ENCODE measurements at regions not wholly inside any gene's neighbourhood (a gene's known extent, or its start where the extent isn't known, plus 50 kb on each side); places are given as distances from the start of the nearest gene placed in this dataset.
"Not testable (repeated sequence)": the region's sequence is repeated elsewhere in the genome, so short reads cannot be mapped to it uniquely, and the experiment has no call there.

DNA sequence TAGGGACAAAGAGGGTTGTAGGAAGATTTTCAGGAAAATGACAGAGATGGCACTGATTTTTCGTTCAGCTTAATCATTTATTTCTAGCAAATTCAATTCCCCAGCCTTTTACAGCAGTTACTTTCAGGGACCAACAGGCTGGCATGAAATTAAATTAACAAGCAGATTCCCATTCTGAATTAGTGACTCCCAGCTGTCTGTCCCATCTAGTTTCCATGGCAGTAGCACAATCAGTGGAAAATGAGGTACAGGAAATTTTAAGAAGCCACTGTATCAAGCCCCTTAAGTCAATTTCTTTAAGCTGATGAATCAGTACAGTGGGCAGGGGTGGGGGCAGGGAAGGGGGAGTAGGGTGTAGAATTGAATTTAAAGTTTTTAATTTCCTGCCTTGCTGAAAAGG, 121.1 kb upstream of the TEX13C start:
- intact Hi-C loops (cut with micrococcal nuclease): no loop called here

DNA sequence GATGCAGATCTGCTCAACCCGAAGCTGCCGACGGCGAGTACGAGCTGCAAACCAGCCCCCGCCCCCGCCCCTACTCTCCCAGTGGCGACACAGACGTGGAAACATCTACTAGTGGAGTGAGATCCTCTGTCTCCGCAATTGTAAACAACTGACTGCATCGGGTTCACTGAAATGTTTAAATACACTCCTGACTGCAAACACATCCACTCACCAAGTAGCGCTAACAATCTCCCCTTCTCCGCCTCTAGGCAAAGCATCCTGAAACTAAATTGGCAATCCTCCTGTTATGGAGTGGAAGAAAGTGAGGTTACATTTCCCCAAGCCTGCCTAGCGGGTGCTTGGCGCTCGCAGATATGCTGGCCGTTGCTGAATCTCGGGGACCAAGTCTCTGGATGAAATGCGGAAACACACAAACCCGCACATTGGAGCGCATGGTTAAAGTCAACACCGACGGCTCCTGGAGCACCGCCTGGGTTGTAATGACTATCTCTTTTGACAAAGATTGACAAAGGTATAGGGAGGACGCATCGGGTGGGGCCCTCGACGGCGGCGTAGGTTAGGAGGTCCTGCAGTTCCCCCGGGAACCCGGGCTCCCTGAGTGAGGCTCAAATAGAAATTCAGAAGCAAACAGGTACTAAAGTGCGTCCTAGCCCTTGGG, 117.0 kb upstream of the TEX13C start:
- intact Hi-C loops (cut with micrococcal nuclease): loop anchor here (10.0 kb wide), 1 partner anchor 818 kb away; no protein-coding TSS in a partner anchor

DNA sequence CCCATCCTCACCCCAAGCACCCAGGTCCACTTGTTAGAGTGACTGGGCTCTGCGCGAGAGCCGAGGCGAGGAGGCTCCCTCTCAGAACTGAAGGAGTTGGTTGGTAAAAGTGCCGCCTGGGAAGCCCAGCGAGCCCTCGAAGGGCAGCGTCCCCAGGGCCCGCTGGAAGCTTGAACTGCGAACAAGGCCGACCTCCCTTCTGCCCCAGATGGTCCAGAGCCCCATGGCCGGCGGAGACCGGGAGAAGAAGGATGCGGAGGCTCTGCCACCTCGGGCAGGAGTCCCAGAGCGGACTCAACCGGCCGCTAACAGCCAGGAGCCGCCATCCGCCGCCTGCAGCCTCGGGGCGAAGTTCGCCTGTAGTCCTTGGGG, 116.3 kb upstream of the TEX13C start:
- intact Hi-C loops (cut with micrococcal nuclease): loop anchor here (10.0 kb wide), 1 partner anchor 819 kb away; no protein-coding TSS in a partner anchor

DNA sequence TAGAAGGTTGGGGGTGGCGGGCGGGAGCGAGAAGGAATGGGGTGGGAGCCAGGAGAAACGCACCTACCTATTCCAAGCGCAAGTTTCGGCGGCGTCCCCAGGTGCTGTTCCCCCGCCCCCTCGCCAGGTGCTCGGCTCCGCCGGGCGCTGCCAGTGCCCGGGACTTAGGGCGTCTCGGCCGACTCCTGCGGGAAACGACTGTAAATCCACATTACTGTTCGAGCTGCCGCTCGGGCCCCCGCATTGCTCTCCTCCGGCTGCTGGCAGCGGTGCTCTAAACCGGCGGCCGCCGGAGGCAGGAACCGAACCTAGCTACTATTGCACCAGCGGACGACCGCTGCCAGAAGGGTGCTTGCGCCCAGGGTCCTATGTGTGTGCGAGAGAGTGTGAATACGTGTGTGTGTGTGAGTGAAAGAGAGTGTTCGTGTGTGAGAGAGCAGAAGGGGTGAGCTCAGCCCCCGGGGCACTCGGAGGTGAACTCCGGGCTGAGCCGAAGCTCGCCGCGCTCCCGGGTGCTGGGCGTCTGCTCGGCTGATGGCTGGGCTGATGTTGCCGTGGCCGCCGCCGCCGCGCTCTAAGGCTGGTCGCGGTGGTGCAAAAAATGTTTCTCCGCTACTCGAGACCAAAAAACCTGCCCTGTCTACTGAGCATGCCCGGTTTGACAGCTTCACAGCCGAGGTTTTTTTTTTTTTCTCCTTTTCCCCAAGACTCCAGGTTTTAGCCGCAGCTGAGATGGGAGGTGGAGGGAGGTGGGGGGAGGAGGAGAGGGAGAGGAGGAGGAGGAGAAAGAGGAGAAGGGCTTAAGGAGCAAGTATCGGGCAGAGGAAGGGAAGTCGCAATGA, 115.7 kb upstream of the TEX13C start:
- intact Hi-C loops (cut with micrococcal nuclease): loop anchor here (10.0 kb wide), 1 partner anchor 819 kb away; no protein-coding TSS in a partner anchor

DNA sequence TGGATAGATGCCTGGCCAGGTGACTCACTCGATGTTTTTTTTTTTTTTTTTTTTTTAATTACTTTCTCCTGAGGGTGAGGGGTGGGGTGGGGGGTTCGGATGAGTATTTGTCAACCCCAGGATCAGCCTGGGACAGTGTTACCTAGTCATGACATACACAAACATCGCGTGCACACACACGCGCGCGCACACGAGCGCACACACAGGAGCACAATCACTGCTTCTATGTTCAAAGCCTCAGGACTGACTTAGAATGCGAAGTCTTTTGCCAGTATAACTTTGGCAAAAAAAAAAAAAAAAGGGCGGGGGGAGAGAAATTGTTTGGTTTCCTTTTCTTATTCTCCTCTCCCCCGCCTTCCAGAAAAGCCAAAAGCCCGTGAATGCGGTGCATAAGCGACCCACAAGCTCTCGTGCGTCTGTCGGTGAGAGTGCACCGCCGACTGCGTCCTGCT, 115.0 kb upstream of the TEX13C start:
- intact Hi-C loops (cut with micrococcal nuclease): loop anchor here (10.0 kb wide), 1 partner anchor 820 kb away; no protein-coding TSS in a partner anchor

DNA sequence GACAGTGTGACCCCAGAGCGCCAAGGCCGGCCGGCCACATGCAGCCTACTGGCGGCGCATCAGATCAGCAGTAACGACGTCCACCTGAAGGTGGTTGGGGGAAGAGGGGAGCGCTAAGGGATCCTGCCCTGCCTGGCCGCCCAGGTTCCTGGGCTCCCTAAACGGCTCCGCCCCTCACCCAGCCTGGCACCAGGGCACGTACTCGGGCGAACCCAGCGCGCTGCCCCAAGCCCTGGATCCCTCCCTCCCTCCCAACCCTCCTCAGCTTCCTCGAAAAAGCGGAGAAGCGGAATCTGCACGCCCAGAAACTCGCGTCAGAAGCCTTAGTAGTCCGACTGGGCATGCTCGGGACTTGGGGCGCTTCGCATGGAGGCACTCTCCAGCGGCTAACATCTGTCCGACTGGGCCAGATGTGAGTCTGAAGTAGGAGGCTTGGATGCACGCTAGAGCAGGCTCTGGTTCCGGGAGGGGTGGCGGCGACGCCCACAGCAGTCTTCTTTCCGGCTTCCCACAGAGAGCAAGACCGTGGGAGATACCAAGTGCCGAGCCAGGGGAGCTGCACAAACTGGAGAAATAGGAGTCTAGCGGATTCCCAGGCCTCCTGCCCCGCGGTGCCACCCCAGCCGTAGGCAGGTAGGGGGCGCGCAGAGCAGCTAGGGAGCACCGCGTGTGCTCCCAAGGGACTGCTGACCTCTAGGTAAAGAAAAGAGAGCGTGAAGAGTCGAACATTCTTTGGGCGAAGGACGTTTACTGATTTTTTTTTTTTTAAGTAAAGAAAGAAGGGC, 114.3 kb upstream of the TEX13C start:
- intact Hi-C loops (cut with micrococcal nuclease): loop anchor here (10.0 kb wide), 1 partner anchor 821 kb away; no protein-coding TSS in a partner anchor

DNA sequence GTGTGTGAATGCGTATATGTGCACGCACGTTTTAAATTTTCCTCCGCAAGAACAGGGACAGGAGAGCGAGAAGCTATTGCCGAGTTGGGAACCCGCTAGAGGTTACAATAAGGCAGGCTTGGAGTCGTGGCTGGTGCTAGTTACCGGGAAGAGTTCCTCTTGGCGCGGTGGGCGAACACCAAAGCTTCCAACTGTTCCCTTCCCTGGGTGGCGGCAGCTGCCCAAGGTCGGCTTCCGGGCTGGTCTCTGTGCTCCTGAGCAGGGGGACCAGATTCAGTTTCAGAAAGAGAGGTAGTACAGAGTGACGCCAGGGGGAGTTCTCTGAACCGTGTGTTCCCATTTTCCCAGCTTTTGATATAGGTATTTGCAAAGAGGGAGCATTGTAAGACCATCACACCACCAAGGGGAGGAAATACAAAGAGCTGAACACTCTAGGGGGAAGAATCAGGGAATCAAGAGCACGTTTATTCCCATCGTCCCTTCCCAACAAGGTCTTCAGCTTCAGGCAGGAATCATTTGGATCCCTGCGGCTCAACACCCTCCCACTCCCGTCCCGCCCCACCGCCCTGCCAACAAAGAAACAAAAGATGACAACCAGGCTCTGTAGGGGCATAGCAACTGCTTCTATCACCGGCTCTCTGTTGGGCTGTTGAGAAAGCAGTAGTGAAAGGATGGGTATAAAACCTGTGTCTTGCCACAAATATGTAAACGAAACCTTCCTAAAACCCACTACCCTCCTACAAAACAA, 113.6 kb upstream of the TEX13C start:
- intact Hi-C loops (cut with micrococcal nuclease): loop anchor here (10.0 kb wide), 1 partner anchor 821 kb away; no protein-coding TSS in a partner anchor

DNA sequence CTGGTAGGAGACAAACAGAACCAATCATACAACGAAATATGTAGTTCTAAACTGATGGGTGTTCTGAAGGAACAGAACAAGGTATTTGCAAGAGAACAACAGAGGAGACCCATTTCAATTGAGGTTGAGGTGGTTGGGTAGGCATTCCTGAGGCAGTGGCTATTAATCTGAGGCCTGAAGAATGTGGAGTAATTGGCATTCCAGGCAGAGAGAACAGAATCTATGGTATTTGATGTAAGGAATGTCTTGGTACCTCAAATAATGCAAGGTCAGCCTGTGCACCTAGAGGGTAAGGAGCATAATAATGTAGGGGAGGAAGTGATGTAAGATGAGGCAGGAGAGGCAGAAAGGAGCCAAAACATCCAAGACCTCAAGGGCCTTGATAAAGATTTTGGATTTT, 109.5 kb upstream of the TEX13C start:
- intact Hi-C loops (cut with micrococcal nuclease): no loop called here

DNA sequence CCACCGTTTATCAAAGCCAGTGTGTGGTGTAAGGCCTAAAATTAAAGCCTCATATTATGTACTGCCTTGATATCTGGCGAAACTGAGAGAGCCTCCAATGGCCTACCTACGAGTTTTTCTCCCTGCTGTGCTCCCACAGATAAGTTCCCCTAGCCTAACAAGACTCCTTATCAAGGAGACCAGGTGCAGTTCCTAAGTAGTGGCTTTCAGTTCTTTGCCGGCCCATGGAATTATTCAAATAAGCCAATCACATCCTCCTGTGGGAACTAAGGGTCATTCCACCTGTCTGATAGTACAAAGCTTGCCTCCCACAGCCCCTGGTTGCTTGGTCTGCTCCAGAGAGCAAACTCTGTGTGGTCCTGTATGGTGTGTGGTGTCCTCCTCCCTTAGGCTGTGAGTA, 99.8 kb upstream of the TEX13C start:
- intact Hi-C loops (cut with micrococcal nuclease): no loop called here

DNA sequence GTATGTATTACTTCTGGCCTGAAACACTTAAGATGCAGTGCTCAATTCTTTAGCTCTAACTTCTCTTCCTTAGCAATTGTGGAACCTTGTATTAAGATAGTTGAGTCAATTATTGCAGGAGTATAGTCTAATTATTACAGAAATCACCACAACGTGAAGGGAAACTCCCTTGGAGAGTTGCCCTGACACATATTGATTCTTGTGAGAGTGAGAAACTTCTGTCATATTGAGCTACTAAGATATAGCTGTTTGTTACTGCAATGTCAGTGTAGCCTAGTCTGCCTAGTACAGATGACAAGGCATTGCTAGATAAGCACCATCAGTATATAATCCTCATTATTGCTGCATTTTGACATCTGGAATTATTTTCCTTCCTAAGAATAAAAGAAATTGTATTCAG, 82.7 kb upstream of the TEX13C start:
- intact Hi-C loops (cut with micrococcal nuclease): no loop called here

DNA sequence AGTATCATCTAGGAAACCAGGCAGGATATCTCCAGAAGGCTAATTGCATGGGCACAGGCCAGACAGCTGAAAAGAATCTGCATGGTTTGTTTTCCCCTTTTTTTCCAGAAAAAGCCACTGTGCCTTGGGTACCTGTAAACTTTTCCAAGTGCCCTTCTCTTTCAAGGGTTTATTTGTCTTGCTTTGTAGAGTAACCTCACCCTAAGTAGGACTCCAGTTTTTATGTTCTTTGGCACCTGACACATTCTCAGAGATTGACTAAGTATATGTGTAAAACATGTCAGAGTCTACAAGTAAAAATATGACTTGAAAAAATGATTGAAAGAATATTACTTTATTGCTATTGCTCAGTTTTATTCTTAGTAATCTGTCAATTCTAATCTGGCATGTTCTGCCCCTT, 70.7 kb upstream of the TEX13C start:
- intact Hi-C loops (cut with micrococcal nuclease): no loop called here

DNA sequence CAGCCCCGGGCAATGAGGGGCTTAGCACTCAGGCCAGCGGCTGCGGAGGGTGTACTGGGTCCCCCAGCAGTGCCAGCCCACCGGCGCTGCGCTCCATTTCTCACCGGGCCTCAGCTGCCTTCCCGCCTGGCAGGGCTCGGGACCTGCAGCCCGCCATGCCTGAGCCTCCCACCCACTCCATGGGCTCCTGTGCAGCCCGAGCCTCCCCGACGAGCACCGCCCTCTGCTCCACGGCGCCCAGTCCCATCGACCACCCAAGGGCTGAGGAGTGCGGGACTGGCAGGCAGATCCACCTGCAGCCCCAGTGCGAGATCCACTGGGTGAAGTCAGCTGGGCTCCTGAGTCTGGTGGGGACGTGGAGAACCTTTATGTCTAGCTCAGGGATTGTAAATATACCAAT, 63.9 kb upstream of the TEX13C start:
- intact Hi-C loops (cut with micrococcal nuclease): not testable (repeated sequence)

DNA sequence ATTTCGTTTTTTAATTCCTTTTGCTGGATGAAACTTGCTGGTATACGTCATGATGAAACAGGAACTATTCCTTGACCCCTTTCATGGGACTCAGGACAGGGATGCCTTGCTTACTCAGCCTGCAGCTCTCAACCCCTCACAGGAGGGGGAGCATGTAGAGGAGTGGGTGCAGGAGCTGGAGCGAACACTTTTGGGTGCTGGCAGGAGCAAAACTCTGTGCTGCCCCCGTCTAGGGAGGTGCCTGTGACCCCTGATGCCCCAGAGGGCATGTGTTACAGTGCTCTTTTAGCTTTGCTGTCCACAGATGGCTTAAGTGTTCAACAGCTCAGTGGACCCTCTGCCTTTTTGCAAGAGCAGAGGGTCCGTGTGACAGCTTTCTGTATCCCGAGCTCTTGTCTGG, 56.8 kb upstream of the TEX13C start:
- intact Hi-C loops (cut with micrococcal nuclease): no loop called here

DNA sequence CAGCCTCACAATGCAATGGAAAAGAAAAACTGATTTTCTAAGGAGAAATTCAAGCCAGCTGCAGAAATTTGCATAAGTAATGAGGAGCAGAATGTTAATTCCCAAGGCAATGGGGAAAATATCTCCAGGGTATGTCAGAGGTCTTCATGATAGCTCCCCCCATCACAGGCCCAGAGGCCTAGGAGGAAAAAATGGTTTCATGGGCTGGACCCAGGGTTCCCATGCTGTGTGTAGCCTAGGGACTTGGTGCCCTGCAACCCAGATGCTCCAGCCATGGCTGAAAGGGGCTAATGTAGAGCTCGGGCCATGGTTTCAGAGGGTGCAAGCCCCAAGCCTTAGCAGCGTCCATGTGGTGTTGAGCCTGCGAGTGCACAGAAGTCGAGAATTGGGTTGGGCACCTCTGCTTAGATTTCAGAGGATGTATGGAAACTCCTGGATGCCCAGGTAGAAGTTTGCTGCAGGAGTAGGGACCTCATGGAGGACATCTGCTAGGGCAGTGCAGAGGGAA, 53.5 kb upstream of the TEX13C start:
- intact Hi-C loops (cut with micrococcal nuclease): no loop called here

All from T-helper 2 cell treated with Interferon-gamma antibody and Interleukin-4, amounts not matched to agents 100 ng/mL and 5 ng/mL, for 36 hours (primary cell).